GM18502 (cell line): ENCODE measurements at regions not wholly inside any gene's neighbourhood (a gene's known extent, or its start where the extent isn't known, plus 50 kb on each side); places are given as distances from the start of the nearest gene placed in this dataset.
"Not testable (repeated sequence)": the region's sequence is repeated elsewhere in the genome, so short reads cannot be mapped to it uniquely, and the experiment has no call there.

Experiments
- ATAC-seq: cut with Tn5 transposase; IDR thresholded peaks from one replicate; pipeline ENCODE4 v1.9.1; 2021; ENCODE audit warnings: mild to moderate bottlenecking; ENCODE audit not compliant: unreplicated experiment, poor library complexity

GRCh38 chr15:30755036-30755687 lies 129.2 kb downstream of the ARHGAP11B start:
- ATAC-seq = peak; percentile 66

GRCh38 chr15:30760633-30761032 lies 134.7 kb downstream of the ARHGAP11B start:
- not testable (repeated sequence) for ATAC-seq

GRCh38 chr15:30761365-30761764 lies 135.4 kb downstream of the ARHGAP11B start:
- ATAC-seq = not testable (repeated sequence)

- not testable (repeated sequence) for ATAC-seq
These were observed 134.2 kb upstream of the FAN1 start for GRCh38 chr15:30769390-30770124.

DNA sequence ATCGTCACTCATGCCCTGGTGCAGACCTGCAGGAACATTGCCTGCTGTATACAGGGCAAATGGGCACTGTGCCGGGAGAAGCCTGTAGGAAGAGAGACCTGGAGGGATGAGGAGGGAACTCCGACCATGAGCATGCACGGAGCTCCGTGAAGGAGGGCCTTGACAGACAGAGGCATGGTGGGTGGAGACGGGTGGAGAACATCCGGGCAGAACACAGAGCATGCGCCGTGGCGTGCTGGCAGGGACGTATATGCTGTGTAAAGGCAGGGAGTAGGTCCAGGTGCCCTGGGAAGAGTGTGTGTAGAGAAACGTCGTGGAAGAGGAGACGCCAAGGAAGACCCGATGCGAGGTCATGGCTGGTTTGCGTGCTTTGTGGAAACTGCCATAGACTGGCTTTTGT lies 133.0 kb upstream of the FAN1 start:
- ATAC-seq = no peak

DNA sequence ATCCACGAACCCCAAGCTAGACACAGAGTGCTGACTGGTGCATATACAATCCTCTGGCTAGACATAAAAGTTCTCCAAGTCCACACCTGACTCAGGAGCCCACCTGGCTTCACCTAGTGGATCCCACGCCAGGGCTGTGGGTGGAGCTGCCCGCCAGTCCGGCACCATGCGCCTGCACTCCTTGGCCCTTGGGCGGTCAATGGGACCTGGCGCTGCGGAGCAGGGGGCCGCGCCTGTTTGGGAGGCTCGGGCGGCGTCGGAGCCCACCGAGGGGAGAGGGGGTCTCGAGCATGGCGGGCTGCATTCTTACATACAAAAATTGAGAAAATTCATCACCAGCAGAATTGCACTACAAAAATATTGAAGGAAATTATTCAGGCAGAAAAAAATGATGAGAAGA lies 120.7 kb upstream of the FAN1 start:
- no peak for ATAC-seq

DNA sequence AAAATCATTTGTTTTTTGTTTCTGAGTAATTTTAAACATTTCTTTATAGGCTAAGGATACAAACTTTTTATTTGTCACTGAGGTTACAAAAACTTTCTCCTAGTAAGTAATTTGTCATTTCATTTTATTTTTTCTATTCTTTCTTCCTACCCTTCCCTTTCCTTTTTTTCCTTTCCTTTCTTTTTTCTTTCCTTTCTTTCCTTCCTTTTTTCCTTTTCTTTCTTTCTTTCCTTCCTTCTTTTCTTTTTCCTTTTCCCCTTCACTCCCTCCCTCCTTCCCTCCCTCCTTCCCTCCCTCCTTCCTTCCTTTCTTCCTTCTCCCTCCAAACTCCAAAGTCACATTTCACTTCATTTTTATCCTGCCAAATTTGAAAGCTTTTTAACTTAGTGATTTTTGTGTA lies 115.1 kb upstream of the FAN1 start:
- no peak for ATAC-seq

DNA sequence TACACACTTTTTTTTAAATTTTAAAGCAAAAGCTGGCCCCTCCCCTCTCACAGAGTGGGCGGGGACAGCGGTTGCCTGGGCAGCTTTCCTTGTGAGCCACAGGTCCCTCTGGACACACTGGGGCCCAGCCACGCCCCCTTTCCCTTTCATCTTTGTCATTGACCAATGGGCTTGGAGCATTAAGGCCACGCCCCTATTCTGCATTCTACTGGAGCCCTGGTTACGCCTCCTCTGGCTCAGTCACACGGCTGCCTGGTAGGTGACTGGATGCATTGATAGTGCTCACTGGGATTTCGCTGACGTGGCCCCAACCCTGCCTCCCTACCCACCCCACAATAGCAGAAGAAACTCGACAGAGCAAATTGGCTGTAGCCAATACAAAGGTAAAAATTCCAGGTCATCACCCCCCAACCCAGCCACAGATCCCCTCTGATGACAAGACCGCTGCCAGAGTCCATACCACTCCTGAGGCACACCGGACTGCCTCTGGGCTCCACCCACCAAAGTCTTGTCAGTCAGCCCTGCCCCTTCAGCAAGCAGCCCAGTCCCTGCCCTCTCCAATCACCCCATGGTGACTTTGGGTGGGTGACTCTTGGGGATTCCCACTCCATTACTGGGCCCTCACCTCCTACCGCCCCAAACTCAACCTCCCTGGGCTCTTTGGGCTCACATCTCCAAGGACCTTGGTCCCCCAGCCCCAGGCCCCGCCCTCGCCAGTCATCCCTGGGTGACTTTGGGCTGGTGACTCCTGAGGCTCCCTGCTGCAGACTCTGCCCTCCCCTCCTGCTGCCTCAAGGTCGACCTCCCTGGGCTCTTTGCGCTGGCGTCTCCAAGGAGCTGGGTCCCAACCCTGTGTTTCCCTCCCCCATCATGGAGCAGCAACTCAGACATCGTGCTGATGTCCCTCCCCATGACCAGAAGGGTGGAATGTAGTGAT lies 112.2 kb upstream of the FAN1 start:
- no peak for ATAC-seq

DNA sequence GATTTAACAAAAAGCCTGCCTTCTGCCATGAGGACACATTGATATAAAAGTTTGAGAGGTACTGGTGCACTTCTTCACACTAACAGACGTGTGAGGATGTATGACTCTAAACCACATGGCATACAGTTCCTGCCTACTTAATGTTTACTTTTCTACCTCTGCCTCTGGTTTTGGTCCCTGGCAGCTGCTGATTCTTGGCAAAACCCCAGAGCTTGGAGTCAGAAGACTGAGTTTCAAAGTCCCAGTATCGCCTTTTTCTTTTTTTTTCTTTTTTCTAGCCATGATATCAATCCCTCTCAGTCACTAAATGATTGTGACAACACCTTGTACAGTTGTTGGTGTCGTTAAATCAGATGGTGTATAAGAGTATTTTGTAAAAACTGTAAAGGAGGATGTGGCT lies 110.9 kb upstream of the FAN1 start:
- ATAC-seq = not testable (repeated sequence)

DNA sequence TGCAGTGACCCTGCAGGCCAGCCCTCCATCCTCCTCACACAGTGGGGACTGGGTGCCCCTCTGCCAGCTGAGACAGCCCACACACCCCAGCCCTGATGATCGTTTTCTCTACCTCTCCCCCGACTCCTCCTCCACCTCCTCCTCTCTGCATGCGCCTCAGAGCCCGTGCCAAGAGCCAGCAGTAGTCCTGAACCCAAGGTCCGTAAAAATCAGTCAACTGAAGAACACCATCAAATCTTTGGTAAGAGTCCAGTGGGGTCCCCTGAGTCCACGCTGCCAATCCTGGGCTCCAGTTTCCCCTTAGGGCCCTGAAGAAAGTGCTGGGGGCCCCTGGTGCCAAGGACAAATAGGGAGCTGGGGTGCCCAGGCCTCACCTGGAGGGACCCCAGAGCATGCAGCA lies 109.3 kb upstream of the FAN1 start:
- ATAC-seq = no peak

- not testable (repeated sequence) for ATAC-seq
These were observed 104.2 kb upstream of the FAN1 start for GRCh38 chr15:30799565-30799964.

DNA sequence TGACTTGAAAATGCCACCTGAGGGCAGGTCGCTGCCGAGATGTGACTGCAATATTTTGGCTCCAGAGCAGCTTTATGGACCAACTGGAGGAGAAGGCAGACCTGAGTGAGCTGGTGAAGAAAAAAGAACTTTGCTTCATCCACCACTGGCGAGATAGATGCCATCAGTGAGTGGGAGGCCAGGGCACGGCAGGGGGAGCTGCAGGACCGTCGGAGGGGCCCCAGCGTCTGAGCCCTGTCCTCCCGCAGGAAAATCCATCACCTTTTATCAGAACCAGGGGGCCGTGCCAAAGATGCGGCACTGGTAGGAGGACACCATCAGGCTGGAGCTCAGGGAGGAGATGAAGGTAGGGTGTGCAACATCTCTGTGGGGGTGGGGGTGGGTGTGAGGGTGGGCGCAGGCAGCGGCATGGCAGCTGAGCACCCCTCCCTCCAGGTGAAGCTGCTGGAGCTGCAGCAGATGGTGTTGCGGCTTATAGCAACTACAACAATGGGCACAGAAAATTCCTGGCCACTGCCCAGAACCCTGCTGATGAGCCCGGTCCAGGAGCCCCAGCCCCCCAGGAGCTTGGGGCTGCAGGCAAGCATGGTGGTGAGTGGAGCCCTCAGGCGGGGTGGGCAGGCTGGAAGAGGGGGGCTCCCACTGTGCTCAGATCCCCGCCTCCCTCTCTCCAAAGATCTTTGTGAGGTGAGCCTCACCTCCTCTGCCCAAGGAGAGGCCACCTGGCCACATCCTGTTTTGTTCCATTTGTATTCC lies 102.4 kb upstream of the FAN1 start:
- not testable (repeated sequence) for ATAC-seq

DNA sequence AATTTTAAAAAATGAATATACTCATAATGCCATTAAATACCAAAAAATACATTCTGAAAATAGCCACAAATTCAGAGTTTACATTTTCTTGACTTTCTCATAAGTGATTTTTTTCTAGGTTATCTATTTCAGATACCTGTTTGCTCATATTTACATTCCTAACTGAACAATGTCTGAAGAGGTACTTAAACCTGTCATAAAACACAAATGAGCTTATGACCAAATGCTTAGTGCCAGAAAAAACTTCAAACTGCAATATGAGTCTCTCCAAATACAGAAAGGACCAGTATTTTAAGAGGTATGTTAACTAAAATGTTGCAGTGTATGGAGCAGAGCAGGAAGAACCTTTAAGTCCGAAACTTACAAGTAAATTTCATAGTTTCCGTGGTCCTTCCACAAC lies 101.7 kb upstream of the FAN1 start:
- not testable (repeated sequence) for ATAC-seq

DNA sequence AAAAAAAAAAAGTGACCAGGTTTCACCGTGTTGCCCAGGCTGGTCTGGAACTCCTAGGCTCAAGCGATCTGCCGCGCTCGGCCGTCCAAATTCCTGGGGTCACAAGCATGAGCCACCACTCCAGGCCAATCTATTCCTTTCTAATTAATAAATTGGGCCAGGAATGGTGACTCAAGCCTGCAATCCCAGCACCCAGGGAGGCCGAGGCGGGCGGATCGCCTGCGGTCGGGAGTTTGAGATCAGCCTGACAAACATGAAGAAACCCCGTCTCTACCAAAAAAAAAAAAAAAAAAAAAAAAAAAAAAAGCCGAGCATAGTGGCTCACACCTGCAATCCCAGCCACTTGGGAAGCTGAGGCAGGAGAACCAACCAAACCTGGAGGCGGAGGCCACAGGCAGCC lies 100.0 kb upstream of the FAN1 start:
- not testable (repeated sequence) for ATAC-seq

DNA sequence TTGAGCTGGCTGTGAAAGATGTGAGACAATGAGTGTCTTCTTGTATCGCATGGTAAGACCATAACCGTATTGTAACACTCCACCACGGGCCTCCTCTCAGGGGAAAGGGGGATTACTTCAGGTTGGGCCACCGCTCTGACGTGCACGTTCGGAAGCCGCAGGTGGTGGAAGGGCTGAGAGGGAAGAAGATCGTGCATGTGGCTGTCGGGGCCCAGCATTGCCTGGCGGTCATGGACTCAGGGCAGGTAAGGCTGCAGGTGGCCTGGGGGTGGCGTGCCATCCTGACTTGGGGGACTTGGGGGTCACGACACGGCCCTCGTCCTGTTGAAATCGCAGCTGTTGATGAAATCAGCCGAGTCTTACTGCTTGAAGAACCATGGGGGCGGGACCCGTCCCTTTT lies 87.3 kb upstream of the FAN1 start:
- ATAC-seq = no peak

GRCh38 chr15:30823068-30823813 lies 80.5 kb upstream of the FAN1 start:
- peak; percentile 91 for ATAC-seq

GRCh38 chr15:30824518-30825195 lies 79.1 kb upstream of the FAN1 start:
- ATAC-seq = no peak

DNA sequence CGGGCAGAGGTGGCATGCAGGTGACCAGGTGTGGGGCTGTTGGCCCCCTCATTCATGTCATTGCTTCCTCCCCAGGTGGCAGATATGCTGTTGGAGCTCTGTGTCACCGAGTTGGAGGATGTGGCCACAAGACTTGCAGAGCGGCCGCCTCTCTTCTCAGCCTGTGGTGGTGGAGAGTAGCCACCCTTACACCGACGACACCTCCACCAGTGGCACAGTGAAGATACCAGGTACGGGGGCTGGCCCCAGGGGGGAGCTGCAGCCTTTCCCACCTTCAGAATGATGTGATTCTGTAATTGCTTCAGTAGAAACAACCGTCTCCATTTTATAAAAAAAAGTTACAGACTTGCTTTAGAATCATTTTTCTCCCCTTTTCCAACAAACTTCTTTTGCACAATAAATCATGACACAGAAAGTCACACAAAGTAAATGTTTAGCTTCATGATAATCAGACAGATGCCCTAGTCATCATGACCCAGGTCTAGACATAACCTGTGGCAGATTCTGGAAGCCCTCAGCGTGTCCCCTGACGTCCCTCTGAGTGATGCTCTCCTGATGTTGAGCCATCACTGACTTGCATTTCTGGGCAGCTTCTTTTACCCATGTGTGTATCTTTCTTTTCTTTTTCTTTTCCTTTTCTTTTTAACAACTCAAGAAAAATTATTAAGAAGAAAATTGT lies 76.0 kb upstream of the FAN1 start:
- ATAC-seq = no peak

- not testable (repeated sequence) for ATAC-seq
These were observed 75.4 kb upstream of the FAN1 start for GRCh38 chr15:30828304-30828639.
